K562 (cell line): ENCODE measurements at regions not wholly inside any gene's neighbourhood (a gene's known extent, or its start where the extent isn't known, plus 50 kb on each side); places are given as distances from the start of the nearest gene placed in this dataset.

Experiments
- ARID1B ChIP-seq: fragments of 450-650 bp; IDR thresholded peaks from 2 replicates; pipeline ENCODE4 v1.6.1; 2016; ENCODE audit warnings: antibody characterized with exemption, mild to moderate bottlenecking, inconsistent platforms
- CREM ChIP-seq: IDR thresholded peaks from 2 replicates; pipeline ENCODE4 v1.6.1; 2014; ENCODE audit warnings: antibody characterized with exemption, low read depth
- DMBX1 ChIP-seq: fragments of 250-450 bp; sonication (Bioruptor Pico); IDR thresholded peaks from 2 replicates; pipeline ENCODE4 v1.8.0; 2022; ENCODE audit warnings: inconsistent platforms, mild to moderate bottlenecking, moderate library complexity, borderline replicate concordance
- DPF2 ChIP-seq: fragments of 450-650 bp; IDR thresholded peaks from 2 replicates; pipeline ENCODE4 v1.6.1; 2016
- ILF3 ChIP-seq: fragments of 450-650 bp; IDR thresholded peaks from 2 replicates; pipeline ENCODE4 v1.6.1; 2018; ENCODE audit warnings: antibody characterized with exemption, mild to moderate bottlenecking, moderate library complexity, borderline replicate concordance
- NCOA1 ChIP-seq: fragments of 450-650 bp; IDR thresholded peaks from 2 replicates; pipeline ENCODE4 v1.6.1; 2016; ENCODE audit warnings: low read depth
- NONO ChIP-seq, 2 experiments: fragments of 200-400 bp in 1 of 2; fragments of 450-650 bp in 1 of 2; formaldehyde crosslinking in 1 of 2; IDR thresholded peaks; 2 replicates each; pipeline ENCODE4 v1.6.1; 2017; ENCODE audit warnings: low read depth in 2 of 2, mild to moderate bottlenecking in 2 of 2, moderate library complexity in 2 of 2, low read length in 1 of 2
- PCBP2 ChIP-seq: fragments of 200-400 bp; formaldehyde crosslinking; IDR thresholded peaks from 2 replicates; pipeline ENCODE4 v1.6.1; 2018; ENCODE audit warnings: low read length, low read depth, mild to moderate bottlenecking, moderate library complexity; ENCODE audit not compliant: poor library complexity, severe bottlenecking
- SIX5 ChIP-seq, 2 experiments: IDR thresholded peaks; 2 replicates each; pipeline ENCODE4 v1.6.1; 2011; ENCODE audit warnings: low read length in 2 of 2, borderline replicate concordance in 1 of 2, low read depth in 1 of 2, mild to moderate bottlenecking in 1 of 2, moderate library complexity in 1 of 2; ENCODE audit not compliant: insufficient read depth in 1 of 2
- STAG1 ChIP-seq: sonication (generic); formaldehyde crosslinking; IDR thresholded peaks from 2 replicates; pipeline ENCODE4 v1.5.0; 2020; ENCODE audit warnings: missing genetic modification reagents, borderline replicate concordance
- TAL1 ChIP-seq: fragments of 450-650 bp; IDR thresholded peaks from 2 replicates; pipeline ENCODE4 v1.6.1; 2016; ENCODE audit warnings: mild to moderate bottlenecking
- TBP ChIP-seq: optimal IDR thresholded peaks from 2 replicates; pipeline ENCODE3; 2011; ENCODE audit warnings: low read depth, low read length, improper control_type of control experiment
- TEAD2 ChIP-seq: fragments of 450-650 bp; IDR thresholded peaks from 2 replicates; pipeline ENCODE4 v1.6.1; 2016; ENCODE audit warnings: missing genetic modification characterization, control low read depth, missing compliant biosample characterization
- ZBTB1 ChIP-seq: sonication (generic); formaldehyde crosslinking; IDR thresholded peaks from 2 replicates; pipeline ENCODE4 v1.8.1; 2023; ENCODE audit warnings: missing genetic modification reagents, low read depth, mild to moderate bottlenecking, borderline replicate concordance
- ZFP36 ChIP-seq: fragments of 150-350 bp; IDR thresholded peaks from 2 replicates; pipeline ENCODE4 v1.6.1; 2018; ENCODE audit warnings: low read length, low read depth; ENCODE audit not compliant: partially characterized antibody
- ZNF77 ChIP-seq: fragments of 250-450 bp; sonication (Bioruptor Pico); IDR thresholded peaks from 2 replicates; pipeline ENCODE4 v1.5.0; 2020
- TF ChIP-seq, protein P1 (sequence below): fragments of 450-650 bp; IDR thresholded peaks from 2 replicates; pipeline ENCODE4 v1.6.1; 2016; ENCODE audit warnings: low read depth
- TF ChIP-seq, protein P2 (sequence below): sonication (generic); formaldehyde crosslinking; IDR thresholded peaks from 2 replicates; pipeline ENCODE4 v1.8.1; 2023; ENCODE audit warnings: mild to moderate bottlenecking, missing genetic modification reagents, moderate library complexity
- TF ChIP-seq, protein P3 (sequence below): IDR thresholded peaks from 2 replicates; pipeline ENCODE4 v1.6.1; 2012; ENCODE audit warnings: low read depth, low read length, improper control_type of control experiment, borderline replicate concordance

DNA sequence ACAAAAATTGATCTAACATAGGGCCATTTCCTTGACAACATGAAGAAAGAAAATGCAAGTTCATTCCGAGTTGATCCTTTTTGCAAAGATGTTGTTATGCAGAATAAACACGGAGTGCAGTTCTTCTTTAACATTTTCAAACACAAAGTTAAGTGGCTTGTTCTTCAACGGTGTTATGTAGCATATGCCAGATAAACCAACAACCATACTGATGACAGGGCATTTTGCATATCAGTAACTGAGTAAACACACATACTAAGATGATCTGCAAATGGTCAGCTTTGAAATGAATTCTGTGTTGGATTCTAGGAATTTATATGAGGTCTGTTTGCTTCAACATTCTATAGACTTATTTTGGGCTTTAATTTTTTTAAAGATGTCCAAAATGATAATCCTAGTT is 266.4 kb downstream of the GPD2 start (continued):
- 0 out of 2 replicates have a peak, but pooled peaks have one; percentile 20 for TF ChIP-seq CREM
- no peak for TF ChIP-seq SIX5 (IDR thresholded peaks at IDR 0.05; ENCODE audit: borderline replicate concordance in 1 of 2, insufficient read depth in 1 of 2, low read depth in 1 of 2, low read length in 2 of 2)
- TF ChIP-seq, protein P1, sequence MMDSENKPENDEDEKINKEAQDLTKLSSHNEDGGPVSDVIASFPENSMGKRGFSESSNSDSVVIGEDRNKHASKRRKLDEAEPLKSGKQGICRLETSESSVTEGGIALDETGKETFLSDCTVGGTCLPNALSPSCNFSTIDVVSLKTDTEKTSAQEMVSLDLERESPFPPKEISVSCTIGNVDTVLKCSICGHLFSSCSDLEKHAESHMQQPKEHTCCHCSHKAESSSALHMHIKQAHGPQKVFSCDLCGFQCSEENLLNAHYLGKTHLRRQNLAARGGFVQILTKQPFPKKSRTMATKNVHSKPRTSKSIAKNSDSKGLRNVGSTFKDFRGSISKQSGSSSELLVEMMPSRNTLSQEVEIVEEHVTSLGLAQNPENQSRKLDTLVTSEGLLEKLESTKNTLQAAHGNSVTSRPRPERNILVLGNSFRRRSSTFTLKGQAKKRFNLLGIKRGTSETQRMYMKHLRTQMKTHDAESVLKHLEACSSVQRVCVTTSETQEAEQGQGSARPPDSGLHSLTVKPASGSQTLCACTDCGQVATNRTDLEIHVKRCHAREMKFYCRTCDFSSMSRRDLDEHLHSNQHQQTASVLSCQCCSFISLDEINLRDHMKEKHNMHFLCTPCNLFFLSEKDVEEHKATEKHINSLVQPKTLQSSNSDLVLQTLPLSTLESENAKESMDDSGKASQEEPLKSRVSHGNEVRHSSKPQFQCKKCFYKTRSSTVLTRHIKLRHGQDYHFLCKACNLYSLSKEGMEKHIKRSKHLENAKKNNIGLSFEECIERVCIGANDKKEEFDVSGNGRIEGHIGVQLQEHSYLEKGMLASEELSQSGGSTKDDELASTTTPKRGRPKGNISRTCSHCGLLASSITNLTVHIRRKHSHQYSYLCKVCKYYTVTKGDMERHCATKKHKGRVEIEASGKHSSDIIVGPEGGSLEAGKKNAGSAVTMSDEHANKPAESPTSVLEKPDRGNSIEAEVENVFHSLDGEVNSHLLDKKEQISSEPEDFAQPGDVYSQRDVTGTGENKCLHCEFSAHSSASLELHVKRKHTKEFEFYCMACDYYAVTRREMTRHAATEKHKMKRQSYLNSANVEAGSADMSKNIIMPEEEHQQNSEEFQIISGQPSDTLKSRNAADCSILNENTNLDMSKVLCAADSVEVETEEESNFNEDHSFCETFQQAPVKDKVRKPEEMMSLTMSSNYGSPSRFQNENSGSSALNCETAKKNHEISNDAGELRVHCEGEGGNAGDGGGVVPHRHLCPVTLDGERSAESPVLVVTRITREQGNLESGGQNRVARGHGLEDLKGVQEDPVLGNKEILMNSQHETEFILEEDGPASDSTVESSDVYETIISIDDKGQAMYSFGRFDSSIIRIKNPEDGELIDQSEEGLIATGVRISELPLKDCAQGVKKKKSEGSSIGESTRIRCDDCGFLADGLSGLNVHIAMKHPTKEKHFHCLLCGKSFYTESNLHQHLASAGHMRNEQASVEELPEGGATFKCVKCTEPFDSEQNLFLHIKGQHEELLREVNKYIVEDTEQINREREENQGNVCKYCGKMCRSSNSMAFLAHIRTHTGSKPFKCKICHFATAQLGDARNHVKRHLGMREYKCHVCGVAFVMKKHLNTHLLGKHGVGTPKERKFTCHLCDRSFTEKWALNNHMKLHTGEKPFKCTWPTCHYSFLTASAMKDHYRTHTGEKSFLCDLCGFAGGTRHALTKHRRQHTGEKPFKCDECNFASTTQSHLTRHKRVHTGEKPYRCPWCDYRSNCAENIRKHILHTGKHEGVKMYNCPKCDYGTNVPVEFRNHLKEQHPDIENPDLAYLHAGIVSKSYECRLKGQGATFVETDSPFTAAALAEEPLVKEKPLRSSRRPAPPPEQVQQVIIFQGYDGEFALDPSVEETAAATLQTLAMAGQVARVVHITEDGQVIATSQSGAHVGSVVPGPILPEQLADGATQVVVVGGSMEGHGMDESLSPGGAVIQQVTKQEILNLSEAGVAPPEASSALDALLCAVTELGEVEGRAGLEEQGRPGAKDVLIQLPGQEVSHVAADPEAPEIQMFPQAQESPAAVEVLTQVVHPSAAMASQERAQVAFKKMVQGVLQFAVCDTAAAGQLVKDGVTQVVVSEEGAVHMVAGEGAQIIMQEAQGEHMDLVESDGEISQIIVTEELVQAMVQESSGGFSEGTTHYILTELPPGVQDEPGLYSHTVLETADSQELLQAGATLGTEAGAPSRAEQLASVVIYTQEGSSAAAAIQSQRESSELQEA: no peak
- no peak for TF ChIP-seq NCOA1
- TF ChIP-seq ZBTB1 (CRISPR knock-in tag): no peak
- no peak for TF ChIP-seq NONO (IDR thresholded peaks at IDR 0.05; ENCODE audit: low read depth in 2 of 2, low read length in 1 of 2)
- TF ChIP-seq TAL1: peak; percentile 47; the same call in 1 of the 2 replicates
- TF ChIP-seq, protein P2, sequence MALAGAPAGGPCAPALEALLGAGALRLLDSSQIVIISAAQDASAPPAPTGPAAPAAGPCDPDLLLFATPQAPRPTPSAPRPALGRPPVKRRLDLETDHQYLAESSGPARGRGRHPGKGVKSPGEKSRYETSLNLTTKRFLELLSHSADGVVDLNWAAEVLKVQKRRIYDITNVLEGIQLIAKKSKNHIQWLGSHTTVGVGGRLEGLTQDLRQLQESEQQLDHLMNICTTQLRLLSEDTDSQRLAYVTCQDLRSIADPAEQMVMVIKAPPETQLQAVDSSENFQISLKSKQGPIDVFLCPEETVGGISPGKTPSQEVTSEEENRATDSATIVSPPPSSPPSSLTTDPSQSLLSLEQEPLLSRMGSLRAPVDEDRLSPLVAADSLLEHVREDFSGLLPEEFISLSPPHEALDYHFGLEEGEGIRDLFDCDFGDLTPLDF (CRISPR knock-in tag): no peak
- no peak for TF ChIP-seq DMBX1 (CRISPR knock-in tag)
- TF ChIP-seq PCBP2: no peak
- peak; percentile 63 for TF ChIP-seq DPF2
- TF ChIP-seq, protein P3, sequence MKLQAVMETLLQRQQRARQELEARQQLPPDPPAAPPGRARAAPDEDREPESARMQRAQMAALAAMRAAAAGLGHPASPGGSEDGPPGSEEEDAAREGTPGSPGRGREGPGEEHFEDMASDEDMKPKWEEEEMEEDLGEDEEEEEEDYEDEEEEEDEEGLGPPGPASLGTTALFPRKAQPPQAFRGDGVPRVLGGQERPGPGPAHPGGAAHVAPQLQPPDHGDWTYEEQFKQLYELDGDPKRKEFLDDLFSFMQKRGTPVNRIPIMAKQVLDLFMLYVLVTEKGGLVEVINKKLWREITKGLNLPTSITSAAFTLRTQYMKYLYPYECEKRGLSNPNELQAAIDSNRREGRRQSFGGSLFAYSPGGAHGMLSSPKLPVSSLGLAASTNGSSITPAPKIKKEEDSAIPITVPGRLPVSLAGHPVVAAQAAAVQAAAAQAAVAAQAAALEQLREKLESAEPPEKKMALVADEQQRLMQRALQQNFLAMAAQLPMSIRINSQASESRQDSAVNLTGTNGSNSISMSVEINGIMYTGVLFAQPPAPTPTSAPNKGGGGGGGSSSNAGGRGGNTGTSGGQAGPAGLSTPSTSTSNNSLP: no peak
- no peak for TF ChIP-seq TBP
- TF ChIP-seq ILF3: no peak
- no peak for TF ChIP-seq TEAD2 (tag)
- TF ChIP-seq ZFP36: no peak
- no peak for TF ChIP-seq ZNF77 (CRISPR knock-in tag)
- TF ChIP-seq ARID1B: peak; percentile 70
- no peak for TF ChIP-seq STAG1 (CRISPR knock-in tag)
